ENCODE measurements at regions not wholly inside any gene's neighbourhood (a gene's known extent, or its start where the extent isn't known, plus 50 kb on each side); places are given as distances from the start of the nearest gene placed in this dataset.

GRCh38 chrX:38987198-38987651, 186.0 kb downstream of the MID1IP1 start (continued):
- TF ChIP-seq ZBTB26 (tag by site-specific recombination; optimal IDR thresholded peaks at IDR 0.05) = no peak
- no peak for TF ChIP-seq ZNF621 (tag by site-specific recombination; IDR thresholded peaks at IDR 0.05)

GRCh38 chrX:38988301-38988700, 187.0 kb downstream of the MID1IP1 start:
- CTCF ChIA-PET = no interaction called here
- TF ChIP-seq SALL2 (tag by site-specific recombination; IDR thresholded peaks at IDR 0.05; ENCODE audit: borderline replicate concordance) (no peak), ZNF792 (tag by site-specific recombination; IDR thresholded peaks at IDR 0.05) (no peak), ZNF121 (tag by site-specific recombination; IDR thresholded peaks at IDR 0.05) (no peak), ZBTB8A (tag by site-specific recombination; IDR thresholded peaks at IDR 0.05) (no peak), YY2 (tag by site-specific recombination; IDR thresholded peaks at IDR 0.05) (no peak), ZNF433 (tag by site-specific recombination; IDR thresholded peaks at IDR 0.05; ENCODE audit: low read depth) (no peak)

GRCh38 chrX:38989076-38989475, 187.8 kb downstream of the MID1IP1 start:
- H3K4me1 ChIP-seq (ENCODE audit: control insufficient read depth, insufficient read depth, low read length) = no peaks in the 10 kb centered on the region
- no peaks in the 10 kb centered on the region for H3K9me3 ChIP-seq (ENCODE audit: control insufficient read depth, insufficient read depth, low read depth, low read length)
- no peaks in the 10 kb centered on the region for H3K36me3 ChIP-seq (ENCODE audit: control insufficient read depth in 2 of 2, insufficient read depth in 1 of 2, low read length in 2 of 2)
- H3K4me3 ChIP-seq (ENCODE audit: low read depth, low read length) = no peak overlapping the region
- ChIA-PET CTCF (no interaction called here), POLR2A (no interaction called here)
- no peak overlapping the region for H3K27ac ChIP-seq (ENCODE audit: extremely low read depth, low read depth, low read length)
- TF ChIP-seq, protein P1, sequence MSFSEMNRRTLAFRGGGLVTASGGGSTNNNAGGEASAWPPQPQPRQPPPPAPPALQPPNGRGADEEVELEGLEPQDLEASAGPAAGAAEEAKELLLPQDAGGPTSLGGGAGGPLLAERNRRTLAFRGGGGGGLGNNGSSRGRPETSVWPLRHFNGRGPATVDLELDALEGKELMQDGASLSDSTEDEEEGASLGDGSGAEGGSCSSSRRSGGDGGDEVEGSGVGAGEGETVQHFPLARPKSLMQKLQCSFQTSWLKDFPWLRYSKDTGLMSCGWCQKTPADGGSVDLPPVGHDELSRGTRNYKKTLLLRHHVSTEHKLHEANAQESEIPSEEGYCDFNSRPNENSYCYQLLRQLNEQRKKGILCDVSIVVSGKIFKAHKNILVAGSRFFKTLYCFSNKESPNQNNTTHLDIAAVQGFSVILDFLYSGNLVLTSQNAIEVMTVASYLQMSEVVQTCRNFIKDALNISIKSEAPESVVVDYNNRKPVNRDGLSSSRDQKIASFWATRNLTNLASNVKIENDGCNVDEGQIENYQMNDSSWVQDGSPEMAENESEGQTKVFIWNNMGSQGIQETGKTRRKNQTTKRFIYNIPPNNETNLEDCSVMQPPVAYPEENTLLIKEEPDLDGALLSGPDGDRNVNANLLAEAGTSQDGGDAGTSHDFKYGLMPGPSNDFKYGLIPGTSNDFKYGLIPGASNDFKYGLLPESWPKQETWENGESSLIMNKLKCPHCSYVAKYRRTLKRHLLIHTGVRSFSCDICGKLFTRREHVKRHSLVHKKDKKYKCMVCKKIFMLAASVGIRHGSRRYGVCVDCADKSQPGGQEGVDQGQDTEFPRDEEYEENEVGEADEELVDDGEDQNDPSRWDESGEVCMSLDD (tag by site-specific recombination; IDR thresholded peaks at IDR 0.05) = no peak
- TF ChIP-seq ZFP3 (tag by site-specific recombination; IDR thresholded peaks at IDR 0.05; ENCODE audit: low read depth) = no peak
- no peak for TF ChIP-seq REPIN1 (tag by site-specific recombination; IDR thresholded peaks at IDR 0.05; ENCODE audit: low read depth)
- no peak for TF ChIP-seq ZNF777 (tag by site-specific recombination; IDR thresholded peaks at IDR 0.05; ENCODE audit: borderline replicate concordance)
- TF ChIP-seq ZNF114 (tag by site-specific recombination; IDR thresholded peaks at IDR 0.05) = no peak
- no peak for TF ChIP-seq ZSCAN23 (tag by site-specific recombination; IDR thresholded peaks at IDR 0.05)
- no peak for TF ChIP-seq ZNF514 (tag by site-specific recombination; IDR thresholded peaks at IDR 0.05)
- TF ChIP-seq, protein P2, sequence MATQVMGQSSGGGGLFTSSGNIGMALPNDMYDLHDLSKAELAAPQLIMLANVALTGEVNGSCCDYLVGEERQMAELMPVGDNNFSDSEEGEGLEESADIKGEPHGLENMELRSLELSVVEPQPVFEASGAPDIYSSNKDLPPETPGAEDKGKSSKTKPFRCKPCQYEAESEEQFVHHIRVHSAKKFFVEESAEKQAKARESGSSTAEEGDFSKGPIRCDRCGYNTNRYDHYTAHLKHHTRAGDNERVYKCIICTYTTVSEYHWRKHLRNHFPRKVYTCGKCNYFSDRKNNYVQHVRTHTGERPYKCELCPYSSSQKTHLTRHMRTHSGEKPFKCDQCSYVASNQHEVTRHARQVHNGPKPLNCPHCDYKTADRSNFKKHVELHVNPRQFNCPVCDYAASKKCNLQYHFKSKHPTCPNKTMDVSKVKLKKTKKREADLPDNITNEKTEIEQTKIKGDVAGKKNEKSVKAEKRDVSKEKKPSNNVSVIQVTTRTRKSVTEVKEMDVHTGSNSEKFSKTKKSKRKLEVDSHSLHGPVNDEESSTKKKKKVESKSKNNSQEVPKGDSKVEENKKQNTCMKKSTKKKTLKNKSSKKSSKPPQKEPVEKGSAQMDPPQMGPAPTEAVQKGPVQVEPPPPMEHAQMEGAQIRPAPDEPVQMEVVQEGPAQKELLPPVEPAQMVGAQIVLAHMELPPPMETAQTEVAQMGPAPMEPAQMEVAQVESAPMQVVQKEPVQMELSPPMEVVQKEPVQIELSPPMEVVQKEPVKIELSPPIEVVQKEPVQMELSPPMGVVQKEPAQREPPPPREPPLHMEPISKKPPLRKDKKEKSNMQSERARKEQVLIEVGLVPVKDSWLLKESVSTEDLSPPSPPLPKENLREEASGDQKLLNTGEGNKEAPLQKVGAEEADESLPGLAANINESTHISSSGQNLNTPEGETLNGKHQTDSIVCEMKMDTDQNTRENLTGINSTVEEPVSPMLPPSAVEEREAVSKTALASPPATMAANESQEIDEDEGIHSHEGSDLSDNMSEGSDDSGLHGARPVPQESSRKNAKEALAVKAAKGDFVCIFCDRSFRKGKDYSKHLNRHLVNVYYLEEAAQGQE (tag by site-specific recombination; IDR thresholded peaks at IDR 0.05) = no peak
- TF ChIP-seq ZNF239 (tag by site-specific recombination; IDR thresholded peaks at IDR 0.05) = no peak
- no peak for TF ChIP-seq ZNF248 (tag by site-specific recombination; IDR thresholded peaks at IDR 0.05)
- no peak for TF ChIP-seq ZNF664 (tag by site-specific recombination; IDR thresholded peaks at IDR 0.05)
- TF ChIP-seq ZNF530 (tag by site-specific recombination; IDR thresholded peaks at IDR 0.05; ENCODE audit: low read depth) = no peak
- no peak for TF ChIP-seq BCL11A (tag by site-specific recombination; IDR thresholded peaks at IDR 0.05; ENCODE audit: low read depth)
- no peak for TF ChIP-seq ZXDB (tag by site-specific recombination; IDR thresholded peaks at IDR 0.05)
- TF ChIP-seq TRIM28 (IDR thresholded peaks at IDR 0.05; ENCODE audit: borderline replicate concordance, low read length) = no peak
- no peak for TF ChIP-seq ZNF350 (tag by site-specific recombination; IDR thresholded peaks at IDR 0.05)
- no peak for TF ChIP-seq ZNF645 (tag by site-specific recombination; IDR thresholded peaks at IDR 0.05)
- no peak for TF ChIP-seq ZNF513 (tag by site-specific recombination; IDR thresholded peaks at IDR 0.05)

More at GRCh38 chrX:38988301-38988700, 187.0 kb downstream of the MID1IP1 start:
- Histone ChIP-seq H3K4me1 (ENCODE audit: control insufficient read depth, insufficient read depth, low read length) (no peaks in the 10 kb centered on the region), H3K36me3 (ENCODE audit: control insufficient read depth in 2 of 2, insufficient read depth in 1 of 2, low read length in 2 of 2) (no peaks in the 10 kb centered on the region), H3K4me3 (ENCODE audit: low read depth, low read length) (no peak overlapping the region), H3K27ac (ENCODE audit: extremely low read depth, low read depth, low read length) (no peak overlapping the region), H3K9me3 (ENCODE audit: control insufficient read depth, insufficient read depth, low read depth, low read length) (no peaks in the 10 kb centered on the region)
- POLR2A ChIA-PET = no interaction called here

All from HEK293 (cell line).